ENCODE measurements at regions not wholly inside any gene's neighbourhood (a gene's known extent, or its start where the extent isn't known, plus 50 kb on each side); places are given as distances from the start of the nearest gene placed in this dataset.
"Not testable (repeated sequence)": the region's sequence is repeated elsewhere in the genome, so short reads cannot be mapped to it uniquely, and the experiment has no call there.

GRCh38 chr7:32645255-32645654 lies 150.0 kb downstream of the AVL9 start:
- not testable (repeated sequence) for DNase-seq

- no peak for DNase-seq
These were observed 147.9 kb downstream of the AVL9 start for GRCh38 chr7:32643194-32643593.

- DNase-seq = no peak
These were observed 143.8 kb downstream of the AVL9 start for GRCh38 chr7:32639122-32639521.

GRCh38 chr7:32638479-32639121 lies 143.3 kb downstream of the AVL9 start:
- not testable (repeated sequence) for DNase-seq

Measured in stimulated activated CD4-positive, alpha-beta T cell treated with anti-CD3 and anti-CD28 coated beads, Interleukin-1b, Interleukin-23, amount 100 ng/mL, for 48 hours (primary cell).